HepG2 (cell line): ENCODE measurements at regions not wholly inside any gene's neighbourhood (a gene's known extent, or its start where the extent isn't known, plus 50 kb on each side); places are given as distances from the start of the nearest gene placed in this dataset.

Experiments
- ATAC-seq: fragments of 200-7000 bp; cut with Tn5 transposase; 3 replicates; pipeline ENCODE4 v1.9.1; 2020; ENCODE audit warnings: mild to moderate bottlenecking, moderate library complexity
- BruUV-seq: library from RNA; stranded (reverse); fragments of 400-500 nt; replicated peaks from 2 replicates; lab custom pipeline; 2021; lab: Mats Ljungman, UMichigan
- CTCF ChIA-PET: fragments of 300-600 bp; formaldehyde crosslinking; extraction: SDS; loops from one replicate; lab custom pipeline; 2021; ENCODE audit warnings: low total read pairs, inconsistent platforms, low intra/inter-chr PET ratio; lab: Yijun Ruan, JAX
- POLR2A ChIA-PET: fragments of 350-600 bp; sonication (Branson Sonifier 250); formaldehyde crosslinking; loops from one replicate; lab custom pipeline; 2020; ENCODE audit warnings: antibody characterized with exemption, inconsistent platforms; lab: Yijun Ruan, JAX
- DNase-seq: peaks from one replicate; pipeline ENCODE4 v3.0.0-alpha.2; 2015; ENCODE audit warnings: low spot score
- FAIRE-seq: peaks from 3 replicates; lab custom pipeline; 2011; peaks lifted over from hg19 to GRCh38; lab: Jason Lieb, UNC
- H2AFZ ChIP-seq: one replicate; pipeline ENCODE4 v1.6.1; 2011; ENCODE audit warnings: low read length, inconsistent platforms
- H3K27ac ChIP-seq: fragments of 300-600 bp; 3 replicates; pipeline ENCODE4 v1.8.0; 2011; ENCODE audit warnings: mixed run types, mild to moderate bottlenecking, mixed read lengths, low read length, inconsistent platforms; ENCODE audit not compliant: insufficient read depth; ENCODE audit errors: extremely low read length
- H3K27me3 ChIP-seq, 2 experiments: fragments of 200-600 bp in 1 of 2; 2 replicates in 1 of 2; 3 replicates in 1 of 2; pipeline versions ENCODE4 v1.6.0 to v1.8.0; 2011; ENCODE audit warnings: low read length in 2 of 2, mild to moderate bottlenecking in 2 of 2, moderate library complexity in 2 of 2, inconsistent platforms in 1 of 2; ENCODE audit not compliant: insufficient read depth in 2 of 2, control insufficient read depth in 1 of 2
- H3K36me3 ChIP-seq, 2 experiments: fragments of 200-600 bp in 1 of 2; replicated peaks in 1 of 2; 2 replicates in 1 of 2; 3 replicates in 1 of 2; pipeline versions ENCODE4 v1.5.1 to v1.8.0; 2011; ENCODE audit warnings: low read length in 2 of 2, inconsistent platforms in 1 of 2; ENCODE audit not compliant: insufficient read depth in 2 of 2, control insufficient read depth in 1 of 2
- H3K4me1 ChIP-seq: 2 replicates; pipeline ENCODE4 v1.5.1; 2012; ENCODE audit warnings: low read length, inconsistent platforms; ENCODE audit not compliant: insufficient read depth
- H3K4me2 ChIP-seq: 2 replicates; pipeline ENCODE4 v1.6.0; 2011; ENCODE audit warnings: low read depth, low read length, inconsistent platforms
- H3K4me3 ChIP-seq, 3 experiments: fragments of 200-600 bp in 1 of 3; sonication (generic), shearing (Covaris generic) in 1 of 3; replicated peaks in 1 of 3; 2 replicates each; pipeline ENCODE4 v1.5.1; 2011 to 2016; ENCODE audit warnings: low read length in 3 of 3, inconsistent platforms in 2 of 3, low read depth in 2 of 3, mild to moderate bottlenecking in 2 of 3, control low read depth in 1 of 3, mixed read lengths in 1 of 3; ENCODE audit not compliant: insufficient read depth in 1 of 3
- H3K79me2 ChIP-seq: one replicate; pipeline ENCODE4 v1.6.1; 2011; ENCODE audit warnings: low read length, inconsistent platforms; ENCODE audit not compliant: insufficient read depth
- H3K9ac ChIP-seq: 2 replicates; pipeline ENCODE4 v1.6.0; 2011; ENCODE audit warnings: mild to moderate bottlenecking, low read depth, low read length, inconsistent platforms; ENCODE audit not compliant: insufficient read depth
- H3K9me3 ChIP-seq: 2 replicates; pipeline ENCODE4 v1.5.1; 2012; ENCODE audit warnings: mild to moderate bottlenecking, low read length
- H4K20me1 ChIP-seq: 2 replicates; pipeline ENCODE4 v1.6.0; 2011; ENCODE audit warnings: inconsistent platforms, mild to moderate bottlenecking, low read length, moderate library complexity; ENCODE audit not compliant: insufficient read depth
- AFF4 ChIP-seq: sonication (generic); formaldehyde crosslinking; IDR thresholded peaks from 2 replicates; pipeline ENCODE4 v1.4.0; 2020; ENCODE audit warnings: missing genetic modification reagents
- CREBL2 ChIP-seq: sonication (generic); formaldehyde crosslinking; IDR thresholded peaks from 2 replicates; pipeline ENCODE4 v1.8.1; 2023; ENCODE audit warnings: missing genetic modification reagents, mild to moderate bottlenecking, borderline replicate concordance
- EHMT2 ChIP-seq: fragments of 200-600 bp; sonication (generic); IDR thresholded peaks from 2 replicates; pipeline ENCODE4 v1.7.0; 2017; ENCODE audit warnings: antibody characterized with exemption, low read depth, low read length, borderline replicate concordance
- IRF1 ChIP-seq: sonication (generic); formaldehyde crosslinking; IDR thresholded peaks from 2 replicates; pipeline ENCODE4 v1.4.0; 2020; ENCODE audit warnings: low read depth, mild to moderate bottlenecking, missing genetic modification reagents
- KDM4B ChIP-seq: sonication (generic); formaldehyde crosslinking; IDR thresholded peaks from 2 replicates; pipeline ENCODE4 v1.4.0; 2020; ENCODE audit warnings: missing genetic modification reagents
- MTERF4 ChIP-seq: sonication (generic); formaldehyde crosslinking; IDR thresholded peaks from 2 replicates; pipeline ENCODE4 v1.8.0; 2023; ENCODE audit warnings: mild to moderate bottlenecking, missing genetic modification reagents
- NPAS2 ChIP-seq: sonication (generic); formaldehyde crosslinking; IDR thresholded peaks from 2 replicates; pipeline ENCODE4 v1.8.0; 2022; ENCODE audit warnings: mild to moderate bottlenecking, missing genetic modification reagents, borderline replicate concordance
- POLR2AphosphoS5 ChIP-seq: IDR thresholded peaks from 2 replicates; pipeline ENCODE4 v1.6.1; 2012; ENCODE audit warnings: low read depth, low read length
- ZBTB39 ChIP-seq: sonication (generic); formaldehyde crosslinking; IDR thresholded peaks from 2 replicates; pipeline ENCODE4 v1.5.0; 2020; ENCODE audit warnings: missing genetic modification reagents
- ZFY ChIP-seq: sonication (generic); formaldehyde crosslinking; IDR thresholded peaks from 2 replicates; pipeline ENCODE4 v1.4.0; 2020; ENCODE audit warnings: missing genetic modification reagents
- ZNF83 ChIP-seq: sonication (generic); formaldehyde crosslinking; IDR thresholded peaks from 2 replicates; pipeline ENCODE4 v1.4.0; 2020; ENCODE audit warnings: missing genetic modification reagents, mild to moderate bottlenecking, borderline replicate concordance
- WGBS: methylation state at CpG from one replicate; pipeline ENCODE4 v1.1.6; 2017; ENCODE audit warnings: low lambda C conversion rate; 5-methylcytosine and 5-hydroxymethylcytosine counted together
- in situ Hi-C: cut with HindIII; loops from 2 replicates; pipeline ENCODE4 v1.10.0; 2017; ENCODE audit warnings: low pct_unique_long_range_greater_than_20kb; ENCODE audit not compliant: extremely low pct_ligation_motif_present
- intact Hi-C: fragments of 100-400 bp; cut with micrococcal nuclease; formaldehyde crosslinking; loops from one replicate; pipeline ENCODE4 v1.10.0; 2022; ENCODE audit not compliant: unreplicated experiment

GRCh38 chr2:34402376-34402775, 803.3 kb upstream of the FAM98A start:
- H3K4me3 ChIP-seq = no peak overlapping the region
- H3K9ac ChIP-seq = no peak overlapping the region
- ATAC-seq = no peak
- H3K79me2 ChIP-seq = no peaks in the 10 kb centered on the region
- no peaks in the 10 kb centered on the region for H3K27me3 ChIP-seq
- no peak overlapping the region for H3K4me2 ChIP-seq
- no peaks in the 10 kb centered on the region for H3K9me3 ChIP-seq
- intact Hi-C loops (no loop called here), in situ Hi-C loops (no loop called here)
- BruUV-seq = no TSS peak
- H3K36me3 ChIP-seq = no peaks in the 10 kb centered on the region
- CTCF ChIA-PET = no interaction called here
- H2AFZ ChIP-seq = no peak overlapping the region
- H3K27ac ChIP-seq = no peak overlapping the region
- no peak for FAIRE-seq
- DNase-seq = no peak
- no peaks in the 10 kb centered on the region for H4K20me1 ChIP-seq
- H3K4me1 ChIP-seq = no peaks in the 10 kb centered on the region
- TF ChIP-seq NPAS2 = no peak
- 16% methylated on average over 3 of the region's 3 CpGs for WGBS
- POLR2A ChIA-PET = no interaction called here

GRCh38 chr2:34401186-34401585, 802.1 kb upstream of the FAM98A start:
- Histone ChIP-seq H3K27me3 (no peaks in the 10 kb centered on the region), H4K20me1 (no peaks in the 10 kb centered on the region), H3K4me2 (no peak overlapping the region), H3K4me1 (no peaks in the 10 kb centered on the region), H3K27ac (no peak overlapping the region), H2AFZ (no peak overlapping the region), H3K36me3 (no peaks in the 10 kb centered on the region), H3K79me2 (no peaks in the 10 kb centered on the region), H3K9me3 (no peaks in the 10 kb centered on the region), H3K9ac (no peak overlapping the region), H3K4me3 (no peak overlapping the region)
- in situ Hi-C loops (no loop called here), intact Hi-C loops (no loop called here)
- no TSS peak for BruUV-seq
- no peak for DNase-seq
- no peak for FAIRE-seq
- ChIA-PET POLR2A (no interaction called here), CTCF (no interaction called here)
- no peak for ATAC-seq
- under 1% methylated on average over 5 of the region's 5 CpGs for WGBS
- TF ChIP-seq EHMT2 (no peak), KDM4B (CRISPR knock-in tag) (no peak), CREBL2 (no peak), AFF4 (CRISPR knock-in tag) (no peak), ZFY (no peak), ZNF83 (CRISPR knock-in tag) (no peak), MTERF4 (CRISPR knock-in tag) (no peak), POLR2AphosphoS5 (no peak), ZBTB39 (CRISPR knock-in tag) (no peak), IRF1 (CRISPR knock-in tag) (no peak)
